Neural cell (in vitro differentiated cells): ENCODE measurements at regions not wholly inside any gene's neighbourhood (a gene's known extent, or its start where the extent isn't known, plus 50 kb on each side); places are given as distances from the start of the nearest gene placed in this dataset.

Experiments used
- CTCF ChIP-seq: fragments of 450-650 bp; IDR thresholded peaks from 2 replicates; pipeline ENCODE4 v1.5.1; 2014; ENCODE audit warnings: antibody characterized with exemption, mild to moderate bottlenecking, moderate library complexity; ENCODE audit not compliant: poor library complexity, severe bottlenecking
- EP300 ChIP-seq: fragments of 450-650 bp; conservative IDR thresholded peaks from 2 replicates; pipeline ENCODE4 v1.6.1; 2014; ENCODE audit warnings: antibody characterized with exemption, mild to moderate bottlenecking, moderate library complexity; ENCODE audit not compliant: poor library complexity, severe bottlenecking
- EZH2 ChIP-seq: fragments of 200-600, 300-800 bp; shearing (Covaris generic), sonication (generic); IDR thresholded peaks from 2 replicates; pipeline ENCODE4 v1.6.1; 2014; ENCODE audit warnings: antibody characterized with exemption, low read length, borderline replicate concordance, mild to moderate bottlenecking; ENCODE audit not compliant: insufficient read depth, poor library complexity, severe bottlenecking
- MXI1 ChIP-seq: fragments of 450-650 bp; conservative IDR thresholded peaks from 2 replicates; pipeline ENCODE4 v1.6.1; 2014; ENCODE audit warnings: antibody characterized with exemption, mild to moderate bottlenecking; ENCODE audit not compliant: poor library complexity, severe bottlenecking
- POLR2AphosphoS5 ChIP-seq: IDR thresholded peaks from 2 replicates; pipeline ENCODE4 v1.6.1; 2012
- RAD21 ChIP-seq: fragments of 450-650 bp; conservative IDR thresholded peaks from 2 replicates; pipeline ENCODE4 v1.6.1; 2014; ENCODE audit warnings: antibody characterized with exemption, mild to moderate bottlenecking, moderate library complexity
- REST ChIP-seq: IDR thresholded peaks from 2 replicates; pipeline ENCODE4 v1.6.1; 2012; ENCODE audit warnings: borderline replicate concordance
- SMC3 ChIP-seq: fragments of 450-650 bp; conservative IDR thresholded peaks from 2 replicates; pipeline ENCODE4 v1.6.1; 2014; ENCODE audit warnings: antibody characterized with exemption, mild to moderate bottlenecking, moderate library complexity; ENCODE audit not compliant: poor library complexity
- TAF1 ChIP-seq: IDR thresholded peaks from 2 replicates; pipeline ENCODE4 v1.6.1; 2012; ENCODE audit warnings: low read depth

DNA sequence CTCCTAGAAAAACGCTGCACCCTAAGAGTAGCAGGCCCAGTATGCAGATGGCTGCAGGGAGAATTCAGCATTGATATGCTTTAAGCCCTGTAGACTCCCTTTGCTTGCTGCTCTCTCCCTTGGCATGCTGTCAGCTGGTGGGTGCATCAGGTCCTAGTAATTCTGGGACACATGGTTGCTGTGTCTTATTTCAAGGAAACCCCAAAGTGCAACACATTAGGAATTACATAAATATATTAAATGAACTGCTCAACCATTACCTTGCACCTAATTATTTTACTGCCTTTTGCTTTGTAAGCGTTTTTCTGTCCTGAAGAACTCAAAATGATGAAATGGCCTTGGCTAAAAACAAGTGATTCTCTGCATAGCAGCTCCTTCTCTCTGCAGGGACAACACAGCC lies 516.3 kb downstream of the ZIC3 start:
- TF ChIP-seq CTCF = no peak
- no peak for TF ChIP-seq SMC3
- TF ChIP-seq EZH2 = no peak
- no peak for TF ChIP-seq POLR2AphosphoS5
- no peak for TF ChIP-seq TAF1
- TF ChIP-seq EP300 = no peak
- no peak for TF ChIP-seq REST
- TF ChIP-seq MXI1 = no peak
- TF ChIP-seq RAD21 = no peak
